Motor neuron (in vitro differentiated cells): ENCODE measurements at regions not wholly inside any gene's neighbourhood (a gene's known extent, or its start where the extent isn't known, plus 50 kb on each side); places are given as distances from the start of the nearest gene placed in this dataset.

Source experiments
- ATAC-seq, 8 experiments: fragments of 200-7000 bp; cut with Tn5 transposase; replicated peaks in 6 of 8; 2 replicates each; pipeline ENCODE4 v1.8.0; 2021; ENCODE audit warnings: mild to moderate bottlenecking in 8 of 8, moderate library complexity in 8 of 8
- H3K27ac ChIP-seq, 2 donors: fragments of 250-450 bp; sonication (Bioruptor Pico); 2 replicates each; pipeline ENCODE4 v1.9.0; 2021; ENCODE audit warnings: antibody characterized with exemption in 2 of 2, mild to moderate bottlenecking in 2 of 2, moderate library complexity in 1 of 2
- H3K4me1 ChIP-seq, 2 donors: fragments of 250-450 bp; sonication (Bioruptor Pico); replicated peaks in 1 of 2; 2 replicates each; pipeline ENCODE4 v1.6.1; 2021; ENCODE audit warnings: antibody characterized with exemption in 2 of 2, mild to moderate bottlenecking in 2 of 2, moderate library complexity in 1 of 2
- H3K4me3 ChIP-seq, 5 donors: fragments of 250-450 bp; sonication (Bioruptor Pico); 2 replicates each; pipeline ENCODE4 v1.9.0; 2021; ENCODE audit warnings: antibody characterized with exemption in 5 of 5, mild to moderate bottlenecking in 5 of 5, moderate library complexity in 4 of 5
- whole genome bisulfite sequencing, 10 experiments: fragments of 450-650 bp; shearing (Covaris generic); methylation state at CpG; one replicate each; pipeline ENCODE4 v1.0.0; 2022; 5-methylcytosine and 5-hydroxymethylcytosine counted together
- in situ Hi-C, 9 experiments: fragments of 400-800 bp; cut with MboI; loops; one replicate each; pipeline ENCODE4 v1.15.0; 2021; ENCODE audit warnings: low sequenced_read_pairs in 9 of 9, low pct_unique_long_range_greater_than_20kb in 2 of 9; ENCODE audit not compliant: unreplicated experiment in 9 of 9

- Histone ChIP-seq H3K4me3 (no peak overlapping the region), H3K4me1 (peaks cover 8 to 17% of the 10 kb centered on the region in 2 donors), H3K27ac (no peak overlapping the region)
- 6 to 100% (median 93%) methylated on average over 1 to 3 of the region's 3 CpGs; no CpG with 5 or more reads in 1 of the 10 experiments for WGBS, 10 experiments
- in situ Hi-C loops: no loop called here
- no peak for ATAC-seq
Measured at GRCh38 chr11:92276773-92277172, 52.2 kb downstream of the FAT3 start.

GRCh38 chr11:92277871-92278270 lies 53.3 kb downstream of the FAT3 start:
- WGBS, 10 experiments: 50 to 100% (median 79%) methylated on average over 1 of the region's 1 CpG; no CpG with 5 or more reads in 3 of the 10 experiments
- H3K4me3 ChIP-seq: no peak overlapping the region
- in situ Hi-C loops: no loop called here
- peaks cover under 1 to 8% of the 10 kb centered on the region in 2 donors for H3K4me1 ChIP-seq
- no peak overlapping the region for H3K27ac ChIP-seq
- no peak for ATAC-seq

GRCh38 chr11:92278791-92279433 lies 54.3 kb downstream of the FAT3 start:
- WGBS, 10 experiments: 60 to 100% (median 100%) methylated on average over 1 of the region's 1 CpG; no CpG with 5 or more reads in 4 of the 10 experiments
- H3K27ac ChIP-seq: no peak overlapping the region

GRCh38 chr11:92284107-92284506 lies 59.5 kb downstream of the FAT3 start:
- 30 to 97% (median 72%) methylated on average over 2 to 3 of the region's 3 CpGs; no CpG with 5 or more reads in 3 of the 10 experiments for WGBS, 10 experiments
- in situ Hi-C loops: no loop called here
- ATAC-seq: no peak
- Histone ChIP-seq H3K4me3 (no peak overlapping the region), H3K27ac (no peak overlapping the region), H3K4me1 (peaks cover 9% of the 10 kb centered on the region in 2 donors)

More at GRCh38 chr11:92278791-92279433, 54.3 kb downstream of the FAT3 start:
- Histone ChIP-seq H3K4me1 (no peaks in the 10 kb centered on the region), H3K4me3 (no peak overlapping the region)
- peak in 4 of 8 experiments; percentile 36 to 72 (median 53) for ATAC-seq
- in situ Hi-C loops: no loop called here

GRCh38 chr11:92284558-92284957 lies 59.9 kb downstream of the FAT3 start:
- peak in 1 of 8 experiments; percentile 57 for ATAC-seq
- no peak overlapping the region for H3K4me3 ChIP-seq
- in situ Hi-C loops: no loop called here
- WGBS, 10 experiments: 36 to 100% (median 71%) methylated on average over 1 to 4 of the region's 5 CpGs; no CpG with 5 or more reads in 3 of the 10 experiments
- H3K27ac ChIP-seq: no peak overlapping the region
- peaks cover 9% of the 10 kb centered on the region in 2 donors for H3K4me1 ChIP-seq

- in situ Hi-C loops: no loop called here
- no peak for ATAC-seq
- Histone ChIP-seq H3K4me1 (peaks cover 9% of the 10 kb centered on the region in 2 donors), H3K27ac (no peak overlapping the region), H3K4me3 (no peak overlapping the region)
- WGBS, 10 experiments: 0 to 100% (median 92%) methylated on average over 1 to 4 of the region's 5 CpGs; no CpG with 5 or more reads in 1 of the 10 experiments
Measured at GRCh38 chr11:92285776-92286175, 61.2 kb downstream of the FAT3 start.

- WGBS, 10 experiments: 51 to 100% (median 79%) methylated on average over 1 to 2 of the region's 2 CpGs; no CpG with 5 or more reads in 6 of the 10 experiments
- peaks cover 9% of the 10 kb centered on the region in 2 donors for H3K4me1 ChIP-seq
- peak in 2 of 8 experiments; percentile 45 to 56 for ATAC-seq
- in situ Hi-C loops: no loop called here
- H3K4me3 ChIP-seq: no peak overlapping the region
- no peak overlapping the region for H3K27ac ChIP-seq
Measured at GRCh38 chr11:92286709-92287108, 62.1 kb downstream of the FAT3 start.

GRCh38 chr11:92295175-92296137 lies 70.8 kb downstream of the FAT3 start:
- Histone ChIP-seq H3K4me3 (no peak overlapping the region), H3K4me1 (peaks cover 27 to 35% of the 10 kb centered on the region in 2 donors), H3K27ac (no peak overlapping the region)
- peak in 2 of 8 experiments; percentile 40 to 67 for ATAC-seq
- 2 to 100% (median 91%) methylated on average over 1 to 8 of the region's 8 CpGs for WGBS, 10 experiments
- in situ Hi-C loops: no loop called here

- Histone ChIP-seq H3K4me3 (no peak overlapping the region), H3K27ac (no peak overlapping the region), H3K4me1 (peaks cover 27 to 37% of the 10 kb centered on the region in 2 donors)
- in situ Hi-C loops: no loop called here
- peak in 4 of 8 experiments; percentile 18 to 47 (median 27) for ATAC-seq
- WGBS, 10 experiments: 0 to 100% (median 57%) methylated on average over 1 to 3 of the region's 3 CpGs; no CpG with 5 or more reads in 3 of the 10 experiments
Measured at GRCh38 chr11:92296138-92296515, 71.5 kb downstream of the FAT3 start.

- in situ Hi-C loops: no loop called here
- Histone ChIP-seq H3K4me3 (no peak overlapping the region), H3K27ac (no peak overlapping the region), H3K4me1 (peaks cover 30 to 40% of the 10 kb centered on the region in 2 donors)
- peak; percentile 15 to 79 (median 64) for ATAC-seq
- 0 to 94% (median 53%) methylated on average over 1 to 3 of the region's 3 CpGs; no CpG with 5 or more reads in 1 of the 10 experiments for WGBS, 10 experiments
Measured at GRCh38 chr11:92297567-92298553, 73.2 kb downstream of the FAT3 start.

GRCh38 chr11:92300876-92301275 lies 76.3 kb downstream of the FAT3 start:
- no peak overlapping the region for H3K4me3 ChIP-seq
- H3K27ac ChIP-seq: no peak overlapping the region
- ATAC-seq: no peak
- 71 to 100% (median 94%) methylated on average over 1 to 2 of the region's 2 CpGs; no CpG with 5 or more reads in 3 of the 10 experiments for WGBS, 10 experiments
- in situ Hi-C loops: no loop called here
- peaks cover 30 to 34% of the 10 kb centered on the region in 2 donors for H3K4me1 ChIP-seq

- Histone ChIP-seq H3K27ac (no peak overlapping the region), H3K4me1 (peaks cover 21 to 26% of the 10 kb centered on the region in 2 donors), H3K4me3 (no peak overlapping the region)
- ATAC-seq: peak in 7 of 8 experiments; percentile 19 to 97 (median 88)
- in situ Hi-C loops: no loop called here
- 14 to 83% (median 63%) methylated on average over 1 to 4 of the region's 4 CpGs; no CpG with 5 or more reads in 1 of the 10 experiments for WGBS, 10 experiments
Measured at GRCh38 chr11:92302770-92303169, 78.2 kb downstream of the FAT3 start.
